H1 (cell line): ENCODE measurements at regions not wholly inside any gene's neighbourhood (a gene's known extent, or its start where the extent isn't known, plus 50 kb on each side); places are given as distances from the start of the nearest gene placed in this dataset.

ENCODE experiments used
- CTCF ChIA-PET: fragments of 300-600 bp; sonication (Branson Sonifier 250); formaldehyde crosslinking; loops from one replicate; lab custom pipeline; 2021; ENCODE audit not compliant: partially characterized antibody; lab: Charles Lee
- POLR2A ChIA-PET: fragments of 300-600 bp; sonication (Branson Sonifier 250); formaldehyde crosslinking; loops from one replicate; lab custom pipeline; 2021; ENCODE audit warnings: inconsistent platforms; ENCODE audit not compliant: partially characterized antibody; lab: Charles Lee
- DNase-seq, 2 experiments: peaks; one replicate each; pipeline versions ENCODE4 v3.0.0 to v3.0.0-alpha.2; 2010 to 2022; ENCODE audit warnings: low spot score in 2 of 2, low read depth in 1 of 2, mixed read lengths in 1 of 2
- FAIRE-seq: peaks from 2 replicates; lab custom pipeline; 2011; peaks lifted over from hg19 to GRCh38; lab: Jason Lieb, UNC
- H2AFZ ChIP-seq: 2 replicates; pipeline ENCODE4 v1.8.1; 2012; ENCODE audit warnings: low read length, inconsistent platforms
- H2AK5ac ChIP-seq: 2 replicates; pipeline ENCODE4 v1.6.1; 2013; ENCODE audit warnings: low read depth, low read length
- H2BK120ac ChIP-seq: replicated peaks from 2 replicates; pipeline ENCODE3; 2013; ENCODE audit warnings: low read depth, low read length, inconsistent platforms
- H2BK12ac ChIP-seq: 2 replicates; pipeline ENCODE4 v1.6.1; 2013; ENCODE audit warnings: low read depth, low read length
- H2BK15ac ChIP-seq: 2 replicates; pipeline ENCODE4 v1.6.1; 2013; ENCODE audit warnings: low read length
- H2BK20ac ChIP-seq: 2 replicates; pipeline ENCODE4 v1.6.1; 2013; ENCODE audit warnings: low read length
- H2BK5ac ChIP-seq: 2 replicates; pipeline ENCODE4 v1.6.1; 2013; ENCODE audit warnings: low read depth, low read length
- H3K14ac ChIP-seq: 2 replicates; pipeline ENCODE4 v1.6.1; 2013; ENCODE audit warnings: inconsistent platforms; ENCODE audit not compliant: insufficient read length
- H3K18ac ChIP-seq: 2 replicates; pipeline ENCODE4 v1.6.1; 2013; ENCODE audit warnings: low read length; ENCODE audit errors: extremely low read depth
- H3K23ac ChIP-seq: 2 replicates; pipeline ENCODE4 v1.6.1; 2013; ENCODE audit warnings: inconsistent platforms; ENCODE audit not compliant: insufficient read length
- H3K23me2 ChIP-seq: 2 replicates; pipeline ENCODE4 v1.6.1; 2013; ENCODE audit warnings: low read depth, low read length
- H3K27ac ChIP-seq: 2 replicates; pipeline ENCODE4 v1.6.1; 2011; ENCODE audit warnings: low read depth, low read length, inconsistent platforms
- H3K27me3 ChIP-seq, 4 experiments: replicated peaks in 1 of 4; 1 replicate in 1 of 4; 2 replicates in 3 of 4; pipeline versions ENCODE4 v1.6.1 to v1.8.1; 2011 to 2013; ENCODE audit warnings: low read length in 3 of 4, mild to moderate bottlenecking in 3 of 4, inconsistent platforms in 2 of 4, mixed read lengths in 2 of 4, moderate library complexity in 1 of 4; ENCODE audit not compliant: control insufficient read depth in 3 of 4, insufficient read depth in 3 of 4; ENCODE audit errors: extremely low read depth in 1 of 4
- H3K36me3 ChIP-seq, 4 experiments: 2 replicates each; pipeline versions ENCODE4 v1.6.1 to v1.8.1; 2011 to 2013; ENCODE audit warnings: mild to moderate bottlenecking in 4 of 4, low read length in 3 of 4, moderate library complexity in 2 of 4, control low read depth in 1 of 4, inconsistent platforms in 1 of 4; ENCODE audit not compliant: insufficient read depth in 4 of 4, control insufficient read depth in 2 of 4
- H3K4ac ChIP-seq: replicated peaks from 2 replicates; pipeline ENCODE3; 2013; ENCODE audit warnings: low read length, low read depth, mixed read lengths, inconsistent platforms; ENCODE audit not compliant: insufficient read length
- H3K4me1 ChIP-seq, 4 experiments: replicated peaks in 1 of 4; 1 replicate in 1 of 4; 2 replicates in 3 of 4; pipeline versions ENCODE4 v1.6.1 to v1.8.1; 2011 to 2013; ENCODE audit warnings: low read length in 3 of 4, inconsistent platforms in 2 of 4, mixed read lengths in 1 of 4; ENCODE audit not compliant: insufficient read depth in 4 of 4, control insufficient read depth in 3 of 4
- H3K4me2 ChIP-seq, 2 experiments: 2 replicates each; pipeline versions ENCODE4 v1.6.1 to v1.8.1; 2011 to 2013; ENCODE audit warnings: low read depth in 2 of 2, low read length in 2 of 2, control low read depth in 1 of 2, inconsistent platforms in 1 of 2, mild to moderate bottlenecking in 1 of 2; ENCODE audit not compliant: insufficient read depth in 1 of 2
- H3K4me3 ChIP-seq, 4 experiments: fragments of 200-600, 300-600 bp in 1 of 4; sonication (generic), shearing (Covaris generic), sonication (Bioruptor Twin) in 1 of 4; 2 replicates each; pipeline versions ENCODE4 v1.5.1 to v1.8.1; 2011 to 2016; ENCODE audit warnings: low read length in 4 of 4, low read depth in 3 of 4, control low read depth in 2 of 4, inconsistent platforms in 2 of 4, mild to moderate bottlenecking in 2 of 4, mixed read lengths in 1 of 4, moderate library complexity in 1 of 4; ENCODE audit not compliant: insufficient read depth in 2 of 4; ENCODE audit errors: extremely low read depth in 1 of 4
- H3K56ac ChIP-seq: replicated peaks from 2 replicates; pipeline ENCODE3; 2013; ENCODE audit warnings: low read depth, mild to moderate bottlenecking, mixed read lengths, low read length, inconsistent platforms; ENCODE audit not compliant: insufficient read length
- H3K79me1 ChIP-seq: 2 replicates; pipeline ENCODE4 v1.6.1; 2013; ENCODE audit warnings: low read depth, low read length, control low read depth
- H3K79me2 ChIP-seq, 2 experiments: 2 replicates each; pipeline versions ENCODE4 v1.6.1 to v1.8.1; 2012 to 2013; ENCODE audit warnings: low read length in 2 of 2, mild to moderate bottlenecking in 2 of 2, inconsistent platforms in 1 of 2; ENCODE audit not compliant: insufficient read depth in 2 of 2, control insufficient read depth in 1 of 2
- H3K9ac ChIP-seq, 4 experiments: replicated peaks in 1 of 4; 1 replicate in 1 of 4; 2 replicates in 3 of 4; pipeline versions ENCODE4 v1.6.1 to v1.8.1; 2011 to 2013; ENCODE audit warnings: low read depth in 3 of 4, low read length in 3 of 4, control low read depth in 2 of 4, mild to moderate bottlenecking in 2 of 4, moderate library complexity in 2 of 4, inconsistent platforms in 1 of 4; ENCODE audit errors: extremely low read depth in 1 of 4
- H3K9me3 ChIP-seq, 2 experiments: 2 replicates each; pipeline versions ENCODE4 v1.6.1 to v1.8.1; 2012 to 2013; ENCODE audit warnings: mild to moderate bottlenecking in 2 of 2, moderate library complexity in 2 of 2, control low read depth in 1 of 2, inconsistent platforms in 1 of 2, low read depth in 1 of 2, low read length in 1 of 2, mixed read lengths in 1 of 2; ENCODE audit not compliant: insufficient read depth in 2 of 2
- H4K20me1 ChIP-seq, 2 experiments: replicated peaks in 1 of 2; 2 replicates each; pipeline versions ENCODE3 to v1.8.1; 2011 to 2013; ENCODE audit warnings: inconsistent platforms in 2 of 2, low read length in 2 of 2, mild to moderate bottlenecking in 1 of 2; ENCODE audit not compliant: insufficient read depth in 2 of 2, control insufficient read depth in 1 of 2
- H4K5ac ChIP-seq: 2 replicates; pipeline ENCODE4 v1.6.1; 2013; ENCODE audit warnings: low read length, low read depth, mixed read lengths, inconsistent platforms; ENCODE audit not compliant: insufficient read length
- H4K8ac ChIP-seq: 2 replicates; pipeline ENCODE4 v1.8.0; 2013; ENCODE audit warnings: mild to moderate bottlenecking, moderate library complexity, low read length, inconsistent platforms; ENCODE audit not compliant: insufficient read depth; ENCODE audit errors: extremely low read depth
- H4K91ac ChIP-seq: replicated peaks from 2 replicates; pipeline ENCODE3; 2013; ENCODE audit warnings: low read length, mixed read lengths, inconsistent platforms; ENCODE audit not compliant: insufficient read length
- ASH2L ChIP-seq: fragments of 200-600, 300-600 bp; sonication (generic); IDR thresholded peaks from one replicate; pipeline ENCODE4 v1.7.1; 2017; ENCODE audit warnings: low read length
- KDM4A ChIP-seq: IDR thresholded peaks from one replicate; pipeline ENCODE4 v1.7.1; 2012; ENCODE audit warnings: low read depth, mild to moderate bottlenecking, moderate library complexity, low read length, inconsistent platforms; ENCODE audit not compliant: severe bottlenecking
- POLR2A ChIP-seq, 2 experiments: IDR thresholded peaks; 1 replicate in 1 of 2; 2 replicates in 1 of 2; pipeline ENCODE4 v1.6.1; 2011; ENCODE audit warnings: low read depth in 2 of 2, low read length in 2 of 2, mild to moderate bottlenecking in 2 of 2; ENCODE audit errors: control extremely low read depth in 1 of 2
- RBBP5 ChIP-seq: IDR thresholded peaks from 2 replicates; pipeline ENCODE4 v1.7.1; 2012; ENCODE audit warnings: low read depth, mild to moderate bottlenecking, inconsistent platforms, low read length, moderate library complexity, borderline replicate concordance
- RFX5 ChIP-seq: IDR thresholded peaks from 2 replicates; pipeline ENCODE4 v1.6.1; 2011; ENCODE audit warnings: low read depth, low read length, improper control_type of control experiment, borderline replicate concordance
- RXRA ChIP-seq: IDR thresholded peaks from 2 replicates; pipeline ENCODE4 v1.6.1; 2011; ENCODE audit warnings: low read depth, mild to moderate bottlenecking, low read length, moderate library complexity; ENCODE audit not compliant: insufficient read depth
- TEAD4 ChIP-seq: IDR thresholded peaks from 2 replicates; pipeline ENCODE4 v1.6.1; 2012; ENCODE audit warnings: low read depth, low read length, inconsistent platforms, mixed read lengths
- WGBS, 2 experiments: shearing (Covaris generic) in 1 of 2; methylation state at CpG; one replicate each; pipeline versions ENCODE4 v1.1.6 to v1.1.7; 2013 to 2015; ENCODE audit warnings: low lambda C conversion rate in 2 of 2, mixed read lengths in 2 of 2, inconsistent platforms in 1 of 2, low coverage in 1 of 2, missing lambda C conversion rate in 1 of 2; ENCODE audit not compliant: insufficient replicate concordance in 2 of 2, insufficient coverage in 1 of 2, insufficient read length in 1 of 2; ENCODE audit errors: extremely low coverage in 1 of 2, missing lambda C conversion rate in 1 of 2; 5-methylcytosine and 5-hydroxymethylcytosine counted together

- no peaks in the 10 kb centered on the region for H3K36me3 ChIP-seq
- CTCF ChIA-PET, result interaction anchor here (0.8 to 1.5 kb wide), 2 partner anchors 14 to 16 kb away, joined by 3 to 5 read pairs; no protein-coding TSS in a partner anchor
- TF ChIP-seq RBBP5, result no peak
- TF ChIP-seq KDM4A, result no peak
- no peak for TF ChIP-seq RFX5
- TF ChIP-seq RXRA, result no peak
- no peak for TF ChIP-seq TEAD4
- no peak for TF ChIP-seq ASH2L
- no peak for TF ChIP-seq POLR2A (IDR thresholded peaks at IDR 0.05; ENCODE audit: control extremely low read depth in 1 of 2, low read depth in 2 of 2, low read length in 2 of 2)
These were observed 288.2 kb upstream of the GADL1 start for GRCh38 chr3:31182661-31183060.

More at GRCh38 chr3:31182661-31183060, 288.2 kb upstream of the GADL1 start:
- Histone ChIP-seq H3K14ac (no peak overlapping the region), H3K23me2 (no peaks in the 10 kb centered on the region), H2AFZ (no peak overlapping the region), H3K56ac (no peak overlapping the region), H3K4me3 (no peak overlapping the region), H2BK12ac (no peak overlapping the region), H2BK20ac (no peak overlapping the region), H3K4me2 (no peak overlapping the region), H3K23ac (no peak overlapping the region), H4K20me1 (no peaks in the 10 kb centered on the region), H3K4me1 (no peaks in the 10 kb centered on the region; a peak in 2 of 7 replicates), H2AK5ac (no peak overlapping the region), H3K9me3 (no peaks in the 10 kb centered on the region), H3K79me1 (no peaks in the 10 kb centered on the region), H2BK15ac (no peak overlapping the region), H4K8ac (no peak overlapping the region), H4K91ac (no peak overlapping the region), H2BK120ac (no peak overlapping the region), H4K5ac (no peak overlapping the region), H3K79me2 (no peaks in the 10 kb centered on the region), H2BK5ac (no peak overlapping the region), H3K4ac (no peak overlapping the region), H3K27ac (no peak overlapping the region), H3K27me3 (no peaks in the 10 kb centered on the region), H3K9ac (no peak overlapping the region), H3K18ac (no peak overlapping the region)
- 100% methylated on average over 1 of the region's 1 CpG; no CpG with 5 or more reads in 1 of the 2 experiments for WGBS, 2 experiments
- no peak for DNase-seq
- FAIRE-seq, result no peak
- POLR2A ChIA-PET, result interaction anchor here (1.2 kb wide), 1 partner anchor 13 kb away, joined by 3 read pairs; no protein-coding TSS in a partner anchor
